Glutamatergic neuron (in vitro differentiated cells): ENCODE measurements at regions not wholly inside any gene's neighbourhood (a gene's known extent, or its start where the extent isn't known, plus 50 kb on each side); places are given as distances from the start of the nearest gene placed in this dataset.

Experiments
- DNase-seq: peaks from one replicate; pipeline ENCODE4 v3.0.0; 2022
- H3K27ac Mint-ChIP-seq: one replicate; pipeline ENCODE4 v1.8.0; 2020; ENCODE audit warnings: mild to moderate bottlenecking, mixed read lengths, inconsistent platforms; ENCODE audit not compliant: unreplicated experiment
- H3K27me3 Mint-ChIP-seq: one replicate; pipeline ENCODE4 v1.8.0; 2020; ENCODE audit warnings: mild to moderate bottlenecking, moderate library complexity, mixed read lengths, inconsistent platforms; ENCODE audit not compliant: unreplicated experiment
- H3K36me3 Mint-ChIP-seq: one replicate; pipeline ENCODE4 v1.8.0; 2020; ENCODE audit warnings: mild to moderate bottlenecking, mixed read lengths, inconsistent platforms; ENCODE audit not compliant: unreplicated experiment
- H3K4me1 Mint-ChIP-seq: one replicate; pipeline ENCODE4 v1.8.0; 2020; ENCODE audit warnings: mild to moderate bottlenecking, low read depth, mixed read lengths, inconsistent platforms; ENCODE audit not compliant: unreplicated experiment
- H3K4me3 Mint-ChIP-seq: one replicate; pipeline ENCODE4 v1.8.0; 2020; ENCODE audit warnings: mild to moderate bottlenecking, mixed read lengths, inconsistent platforms; ENCODE audit not compliant: unreplicated experiment
- H3K9me3 Mint-ChIP-seq: one replicate; pipeline ENCODE4 v1.8.0; 2020; ENCODE audit warnings: mild to moderate bottlenecking, moderate library complexity, mixed read lengths, inconsistent platforms; ENCODE audit not compliant: unreplicated experiment
- CTCF ChIP-seq: fragments of 200-600 bp; sonication (generic); IDR thresholded peaks from one replicate; pipeline ENCODE4 v1.5.0; 2021; ENCODE audit not compliant: partially characterized antibody, unreplicated experiment

DNA sequence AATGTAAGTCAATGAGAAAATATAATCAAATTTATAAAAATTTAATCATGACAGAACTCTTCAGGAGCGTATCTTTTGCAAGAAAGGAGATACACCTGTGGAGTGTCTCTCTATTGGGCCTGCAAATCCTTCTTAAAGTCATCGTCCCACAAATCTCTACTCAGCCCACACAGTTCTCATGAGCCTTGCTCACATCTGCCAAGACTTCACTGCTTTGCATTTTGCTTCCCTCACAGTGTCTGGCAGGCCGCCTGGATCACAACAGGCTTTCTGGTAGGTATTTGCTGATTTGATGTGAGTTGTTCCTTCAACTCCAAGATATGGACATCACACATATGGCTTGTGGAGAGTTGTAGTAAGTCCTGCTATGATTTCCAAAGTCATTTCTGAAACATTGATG, 183.1 kb upstream of the ARX start:
- Mint-ChIP-seq H3K4me3 (no peak overlapping the region), H3K9me3 (no peaks in the 10 kb centered on the region), H3K27ac (no peak overlapping the region), H3K27me3 (no peaks in the 10 kb centered on the region), H3K4me1 (no peaks in the 10 kb centered on the region), H3K36me3 (no peaks in the 10 kb centered on the region)
- DNase-seq, result no peak
- no peak for TF ChIP-seq CTCF

GRCh38 chrX:25198253-25198652, 182.5 kb upstream of the ARX start:
- Mint-ChIP-seq H3K9me3 (no peaks in the 10 kb centered on the region), H3K36me3 (no peaks in the 10 kb centered on the region), H3K4me3 (no peak overlapping the region), H3K4me1 (no peaks in the 10 kb centered on the region), H3K27me3 (no peaks in the 10 kb centered on the region), H3K27ac (no peak overlapping the region)
- no peak for TF ChIP-seq CTCF
- no peak for DNase-seq

- TF ChIP-seq CTCF, result no peak
- Mint-ChIP-seq H3K4me3 (no peak overlapping the region), H3K9me3 (no peaks in the 10 kb centered on the region), H3K36me3 (no peaks in the 10 kb centered on the region), H3K4me1 (no peaks in the 10 kb centered on the region), H3K27me3 (no peaks in the 10 kb centered on the region), H3K27ac (no peak overlapping the region)
- DNase-seq, result no peak
Measured at GRCh38 chrX:25196221-25196620, 180.5 kb upstream of the ARX start.

GRCh38 chrX:25191403-25191802, 175.6 kb upstream of the ARX start:
- DNase-seq, result no peak
- Mint-ChIP-seq H3K4me1 (no peaks in the 10 kb centered on the region), H3K27me3 (no peaks in the 10 kb centered on the region), H3K36me3 (no peaks in the 10 kb centered on the region), H3K9me3 (no peaks in the 10 kb centered on the region), H3K4me3 (no peak overlapping the region), H3K27ac (no peak overlapping the region)
- no peak for TF ChIP-seq CTCF

GRCh38 chrX:25181775-25182174, 166.0 kb upstream of the ARX start:
- no peaks in the 10 kb centered on the region for H3K27me3 Mint-ChIP-seq
- H3K36me3 Mint-ChIP-seq, result no peaks in the 10 kb centered on the region
- TF ChIP-seq CTCF, result no peak
- H3K9me3 Mint-ChIP-seq, result peaks cover 2% of the 10 kb centered on the region
- H3K27ac Mint-ChIP-seq, result no peak overlapping the region
- H3K4me1 Mint-ChIP-seq, result no peaks in the 10 kb centered on the region
- H3K4me3 Mint-ChIP-seq, result no peak overlapping the region
- DNase-seq, result no peak
